NCI-H2227 (cell line): ENCODE measurements at regions not wholly inside any gene's neighbourhood (a gene's known extent, or its start where the extent isn't known, plus 50 kb on each side); places are given as distances from the start of the nearest gene placed in this dataset.
"Not testable (repeated sequence)": the region's sequence is repeated elsewhere in the genome, so short reads cannot be mapped to it uniquely, and the experiment has no call there.

Source experiments
- DNase-seq: peaks from one replicate; lab custom pipeline; 2025; ENCODE audit not compliant: unreplicated experiment; lab: John Stamatoyannopoulos, UW

GRCh38 chr5:143898916-143899591 lies 87.1 kb downstream of the HMHB1 start:
- peak; percentile 35 for DNase-seq

- no peak for DNase-seq
These were observed 97.0 kb downstream of the HMHB1 start for GRCh38 chr5:143908959-143909358.

GRCh38 chr5:143913008-143913752 lies 101.2 kb downstream of the HMHB1 start:
- DNase-seq = no peak

- DNase-seq = no peak
These were observed 102.8 kb downstream of the HMHB1 start for GRCh38 chr5:143914756-143915155.

GRCh38 chr5:143916451-143916850 lies 104.5 kb downstream of the HMHB1 start:
- no peak for DNase-seq

GRCh38 chr5:143918961-143919360 lies 107.0 kb downstream of the HMHB1 start:
- DNase-seq = no peak

- no peak for DNase-seq
These were observed 108.8 kb downstream of the HMHB1 start for GRCh38 chr5:143920772-143921171.

GRCh38 chr5:143921525-143922311 lies 109.8 kb downstream of the HMHB1 start:
- DNase-seq = no peak

- DNase-seq = no peak
These were observed 110.8 kb downstream of the HMHB1 start for GRCh38 chr5:143922718-143923117.

GRCh38 chr5:143923634-143924266 lies 111.8 kb downstream of the HMHB1 start:
- no peak for DNase-seq

GRCh38 chr5:143924311-143924978 lies 112.5 kb downstream of the HMHB1 start:
- no peak for DNase-seq

- not testable (repeated sequence) for DNase-seq
These were observed 113.0 kb downstream of the HMHB1 start for GRCh38 chr5:143924979-143925325.

GRCh38 chr5:143929486-143929885 lies 117.5 kb downstream of the HMHB1 start:
- DNase-seq = no peak

- DNase-seq = no peak
These were observed 118.6 kb downstream of the HMHB1 start for GRCh38 chr5:143930561-143930960.

- no peak for DNase-seq
These were observed 119.5 kb downstream of the HMHB1 start for GRCh38 chr5:143931476-143931875.

- no peak for DNase-seq
These were observed 120.0 kb downstream of the HMHB1 start for GRCh38 chr5:143931986-143932385.

GRCh38 chr5:143932584-143932983 lies 120.6 kb downstream of the HMHB1 start:
- DNase-seq = no peak

- DNase-seq = no peak
These were observed 121.5 kb downstream of the HMHB1 start for GRCh38 chr5:143933451-143933850.

- DNase-seq = no peak
These were observed 122.9 kb downstream of the HMHB1 start for GRCh38 chr5:143934821-143935220.

GRCh38 chr5:143938230-143938629 lies 126.3 kb downstream of the HMHB1 start:
- DNase-seq = no peak

- DNase-seq = no peak
These were observed 134.9 kb downstream of the HMHB1 start for GRCh38 chr5:143946837-143947236.
